Effector memory CD4-positive, alpha-beta T cell (primary cell): ENCODE measurements at regions not wholly inside any gene's neighbourhood (a gene's known extent, or its start where the extent isn't known, plus 50 kb on each side); places are given as distances from the start of the nearest gene placed in this dataset.

Experiments used
- DNase-seq, 3 donors: peaks; one replicate each; pipeline ENCODE4 v3.0.0-alpha.2; 2020
- H3K27ac ChIP-seq: 2 replicates; pipeline ENCODE4 v1.7.0; 2013; ENCODE audit warnings: mild to moderate bottlenecking, low read length, moderate library complexity; ENCODE audit not compliant: insufficient read depth, poor library complexity, severe bottlenecking
- H3K27me3 ChIP-seq: replicated peaks from 2 replicates; pipeline ENCODE4 v1.7.0; 2013; ENCODE audit warnings: mild to moderate bottlenecking, low read length; ENCODE audit not compliant: insufficient read depth, control insufficient read depth, poor library complexity, severe bottlenecking
- H3K36me3 ChIP-seq: 2 replicates; pipeline ENCODE4 v1.7.0; 2013; ENCODE audit warnings: mild to moderate bottlenecking, low read length, moderate library complexity; ENCODE audit not compliant: control insufficient read depth, insufficient read depth
- H3K4me1 ChIP-seq: 2 replicates; pipeline ENCODE4 v1.7.0; 2013; ENCODE audit warnings: low read length, mild to moderate bottlenecking; ENCODE audit not compliant: control insufficient read depth, insufficient read depth, poor library complexity, severe bottlenecking
- H3K4me3 ChIP-seq: 2 replicates; pipeline ENCODE4 v1.7.0; 2013; ENCODE audit warnings: low read length, low read depth, mild to moderate bottlenecking; ENCODE audit not compliant: insufficient read depth, poor library complexity, severe bottlenecking
- H3K9me3 ChIP-seq: 2 replicates; pipeline ENCODE4 v1.7.0; 2013; ENCODE audit warnings: mild to moderate bottlenecking, low read length, moderate library complexity; ENCODE audit not compliant: control insufficient read depth

DNA sequence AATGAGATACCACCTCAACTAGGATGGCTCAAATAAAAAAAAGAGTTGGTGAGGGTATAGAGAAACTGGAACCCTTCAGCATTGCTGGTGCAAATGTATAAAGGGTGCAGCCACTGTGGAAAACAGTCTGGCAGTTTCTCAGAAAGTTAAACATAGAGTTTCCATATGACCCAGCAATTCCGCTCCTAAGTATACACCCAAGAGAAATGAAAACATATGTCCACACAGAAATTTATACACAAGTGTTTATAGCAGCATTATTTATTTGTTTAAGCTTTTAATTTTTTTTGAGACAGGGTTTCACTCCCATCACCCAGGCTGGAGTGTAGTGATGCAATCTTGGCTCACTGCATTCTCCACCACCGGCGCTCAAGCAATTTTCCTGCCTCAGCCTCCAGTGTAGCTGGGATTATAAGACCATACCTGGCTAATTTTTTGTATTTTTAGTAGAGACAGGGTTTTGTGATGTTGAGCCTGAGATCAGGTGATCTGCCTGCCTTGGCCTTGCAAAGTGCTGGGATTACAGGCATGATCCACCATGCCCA is 118.2 kb upstream of the KIF5B start:
- no peaks in the 10 kb centered on the region for H3K4me1 ChIP-seq
- no peak overlapping the region for H3K27ac ChIP-seq
- no peak overlapping the region for H3K4me3 ChIP-seq
- H3K27me3 ChIP-seq: no peaks in the 10 kb centered on the region
- no peaks in the 10 kb centered on the region for H3K36me3 ChIP-seq
- no peaks in the 10 kb centered on the region for H3K9me3 ChIP-seq
- no peak for DNase-seq

DNA sequence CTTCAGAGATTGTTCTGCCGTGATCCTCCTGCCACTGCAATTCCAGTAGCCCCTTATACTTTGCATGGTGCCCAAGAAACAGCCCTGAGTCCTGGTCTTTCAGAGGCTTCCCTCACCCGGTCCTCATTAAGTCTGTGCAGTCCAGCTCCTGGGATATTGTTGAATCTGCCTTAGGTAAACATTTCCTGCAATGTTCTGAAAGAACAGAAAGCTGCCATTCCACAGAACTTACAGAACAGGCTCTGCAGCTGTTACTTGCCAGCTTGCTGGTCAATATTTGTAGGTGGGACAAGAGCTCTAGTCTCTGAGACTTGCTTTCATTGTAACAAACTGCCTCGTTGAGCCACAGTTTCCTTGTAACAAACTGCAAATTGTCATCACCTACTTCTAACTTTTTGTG is 115.0 kb upstream of the KIF5B start:
- no peak for DNase-seq
- Histone ChIP-seq H3K36me3 (no peaks in the 10 kb centered on the region), H3K9me3 (no peaks in the 10 kb centered on the region), H3K27me3 (no peaks in the 10 kb centered on the region), H3K4me3 (no peak overlapping the region), H3K4me1 (no peaks in the 10 kb centered on the region), H3K27ac (no peak overlapping the region)

DNA sequence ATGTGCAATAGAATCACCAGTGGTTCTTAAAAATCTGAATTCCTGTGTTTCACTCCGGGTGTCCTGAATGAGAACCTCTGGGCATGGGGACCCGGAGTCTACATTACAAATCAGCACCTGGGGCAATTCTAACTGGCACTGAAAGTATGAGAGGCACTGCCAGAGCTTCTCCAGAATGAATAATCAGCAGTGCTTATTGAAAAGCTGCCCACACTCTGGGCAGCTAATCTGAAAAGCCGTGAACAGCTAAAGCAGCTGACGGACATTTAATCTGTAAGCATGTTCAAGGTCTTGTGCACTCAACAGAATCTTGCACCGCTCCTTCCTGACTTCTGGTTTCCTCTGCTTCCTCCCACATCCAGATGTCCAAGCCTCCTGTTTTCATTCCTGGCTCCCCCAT is 113.3 kb upstream of the KIF5B start:
- H3K27ac ChIP-seq: no peak overlapping the region
- H3K27me3 ChIP-seq: no peaks in the 10 kb centered on the region
- H3K36me3 ChIP-seq: no peaks in the 10 kb centered on the region
- H3K9me3 ChIP-seq: no peaks in the 10 kb centered on the region
- H3K4me1 ChIP-seq: no peaks in the 10 kb centered on the region
- no peak for DNase-seq
- no peak overlapping the region for H3K4me3 ChIP-seq

DNA sequence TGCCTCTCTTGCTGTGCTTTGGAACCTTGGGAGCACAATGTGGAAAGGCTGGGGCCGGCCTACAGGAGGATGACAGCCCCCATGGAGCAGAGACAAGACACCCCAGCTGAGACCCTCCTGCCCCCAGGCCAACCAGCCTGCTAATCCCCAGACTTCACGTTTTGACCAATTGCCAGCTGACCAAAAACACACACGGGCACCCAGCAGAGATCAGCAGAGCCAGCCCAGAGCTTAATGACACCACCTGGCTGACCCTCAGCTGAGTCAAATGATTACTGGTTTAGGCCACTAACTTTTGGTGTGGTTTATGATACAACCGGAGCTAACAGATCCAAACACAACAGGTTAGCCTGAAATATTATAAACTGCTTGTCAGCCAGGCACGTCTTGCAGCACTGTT is 111.2 kb upstream of the KIF5B start:
- DNase-seq: no peak
- Histone ChIP-seq H3K27ac (no peak overlapping the region), H3K4me1 (no peaks in the 10 kb centered on the region), H3K36me3 (no peaks in the 10 kb centered on the region), H3K9me3 (no peaks in the 10 kb centered on the region), H3K4me3 (no peak overlapping the region), H3K27me3 (no peaks in the 10 kb centered on the region)

DNA sequence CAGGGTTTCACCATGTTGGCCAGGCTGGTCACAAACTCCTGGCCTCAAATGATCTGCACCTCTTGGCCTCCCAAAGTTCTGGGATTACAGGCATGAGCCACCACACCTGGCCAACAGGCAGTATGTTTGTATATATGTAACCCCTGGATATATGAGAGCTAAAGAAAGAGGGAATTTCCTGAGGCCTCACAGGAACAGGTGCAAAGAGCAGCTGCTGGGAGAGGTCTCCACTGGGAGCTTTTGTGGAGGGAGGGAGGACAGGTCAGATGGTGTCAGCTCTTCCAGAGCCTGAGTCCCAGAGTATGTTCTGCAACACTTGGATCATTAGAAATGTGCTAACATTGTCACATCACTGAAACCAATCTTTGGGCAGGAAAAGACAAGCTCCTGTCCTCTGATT is 110.1 kb upstream of the KIF5B start:
- H3K4me3 ChIP-seq: no peak overlapping the region
- no peaks in the 10 kb centered on the region for H3K36me3 ChIP-seq
- no peak overlapping the region for H3K27ac ChIP-seq
- H3K27me3 ChIP-seq: no peaks in the 10 kb centered on the region
- no peaks in the 10 kb centered on the region for H3K4me1 ChIP-seq
- no peaks in the 10 kb centered on the region for H3K9me3 ChIP-seq
- DNase-seq: no peak

DNA sequence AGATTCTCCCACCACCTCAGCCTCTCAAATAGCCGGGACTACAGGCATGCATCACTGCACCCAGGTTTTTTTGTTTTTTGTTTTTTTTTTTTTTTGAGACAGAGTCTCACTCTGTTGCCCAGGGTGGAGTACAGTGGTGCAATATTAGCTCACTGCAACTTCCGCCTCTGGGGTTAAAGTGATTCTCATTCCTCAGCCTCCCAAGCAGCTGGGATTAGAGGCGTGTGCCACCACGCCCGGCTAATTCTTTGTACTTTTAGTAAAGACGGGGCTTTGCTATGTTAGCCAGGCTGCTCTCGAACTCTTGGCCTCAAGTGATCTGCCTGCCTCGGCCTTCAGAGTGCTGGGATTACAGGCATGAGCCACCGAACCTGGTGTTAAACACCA is 107.5 kb upstream of the KIF5B start:
- H3K9me3 ChIP-seq: no peaks in the 10 kb centered on the region
- no peaks in the 10 kb centered on the region for H3K27me3 ChIP-seq
- DNase-seq: no peak
- no peaks in the 10 kb centered on the region for H3K4me1 ChIP-seq
- no peak overlapping the region for H3K27ac ChIP-seq
- no peaks in the 10 kb centered on the region for H3K36me3 ChIP-seq
- no peak overlapping the region for H3K4me3 ChIP-seq

DNA sequence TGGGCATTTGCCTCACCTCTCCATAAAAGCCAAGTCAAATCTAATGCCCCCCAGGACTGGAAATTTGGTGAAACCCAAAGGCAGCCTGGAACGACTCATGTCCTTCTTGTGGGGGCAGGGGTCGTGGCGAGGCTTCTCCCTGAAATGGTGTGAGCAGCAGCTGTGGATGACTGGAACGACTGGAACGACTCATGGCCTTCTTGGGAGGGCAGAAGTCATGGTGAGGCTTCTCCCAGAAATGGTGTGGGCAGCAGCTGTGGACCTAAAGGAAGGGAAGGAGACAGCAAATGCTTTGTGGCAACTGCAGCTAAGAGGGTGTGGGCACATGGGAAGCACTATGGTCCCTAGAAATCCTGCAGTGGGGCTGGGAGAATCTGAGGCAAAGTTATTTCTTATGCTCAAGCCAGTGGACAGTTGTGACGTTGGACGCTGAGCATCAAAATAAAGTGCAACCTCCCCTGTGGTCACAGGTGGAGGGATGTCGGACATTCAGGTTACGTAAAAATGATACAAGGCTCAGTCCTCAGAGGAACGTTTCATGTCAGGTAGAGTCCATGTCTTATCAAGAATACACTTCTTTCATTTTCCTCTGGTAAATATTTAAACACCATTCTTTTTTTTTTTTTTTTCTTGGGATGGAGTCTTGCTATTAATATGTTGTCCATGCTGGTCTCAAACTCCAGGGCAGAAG is 107.0 kb upstream of the KIF5B start:
- H3K27me3 ChIP-seq: no peaks in the 10 kb centered on the region
- no peaks in the 10 kb centered on the region for H3K4me1 ChIP-seq
- H3K27ac ChIP-seq: no peak overlapping the region
- H3K9me3 ChIP-seq: no peaks in the 10 kb centered on the region
- no peak for DNase-seq
- H3K4me3 ChIP-seq: no peak overlapping the region
- no peaks in the 10 kb centered on the region for H3K36me3 ChIP-seq

DNA sequence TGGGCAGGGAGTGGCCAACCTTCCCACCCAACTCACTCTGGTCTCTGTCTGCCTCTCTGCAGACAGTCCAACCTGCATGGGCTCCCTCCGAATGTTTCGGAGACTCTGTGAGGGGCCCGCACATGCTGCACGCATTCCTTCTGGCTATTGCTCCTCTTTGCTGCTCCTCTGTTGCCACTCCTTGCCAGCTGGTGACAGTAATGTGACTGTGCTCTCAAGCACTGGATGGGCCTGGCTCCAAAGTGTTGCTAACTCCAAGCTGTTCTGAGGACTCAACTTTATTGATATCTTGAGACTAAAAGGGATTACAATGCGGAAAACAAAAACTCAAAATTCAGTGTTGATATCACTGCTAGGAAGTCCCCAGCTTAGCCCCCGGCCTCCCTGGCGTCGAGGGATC is 105.4 kb upstream of the KIF5B start:
- Histone ChIP-seq H3K27me3 (no peaks in the 10 kb centered on the region), H3K36me3 (no peaks in the 10 kb centered on the region), H3K4me1 (no peaks in the 10 kb centered on the region), H3K4me3 (no peak overlapping the region), H3K27ac (no peak overlapping the region), H3K9me3 (no peaks in the 10 kb centered on the region)
- no peak for DNase-seq

DNA sequence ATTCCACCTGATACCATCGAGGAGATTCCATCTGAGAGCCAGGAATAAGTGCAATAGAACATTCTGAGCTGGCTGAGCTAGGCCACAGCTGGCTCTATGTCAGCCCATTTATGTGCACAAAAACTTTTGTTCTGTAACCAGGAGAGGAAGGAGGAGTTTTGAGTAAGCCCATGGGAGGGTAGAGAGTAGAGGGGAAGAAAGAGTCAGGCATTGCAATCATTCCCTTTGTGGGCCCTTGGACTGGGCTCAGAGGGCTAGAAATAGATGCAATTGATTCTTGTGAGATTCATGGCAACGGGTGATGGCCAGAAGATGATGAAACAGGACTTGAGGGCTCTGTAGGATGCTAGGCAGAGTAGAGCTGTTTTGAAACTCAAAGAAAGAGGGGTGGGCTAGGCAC is 104.6 kb upstream of the KIF5B start:
- H3K36me3 ChIP-seq: no peaks in the 10 kb centered on the region
- no peak overlapping the region for H3K27ac ChIP-seq
- no peaks in the 10 kb centered on the region for H3K9me3 ChIP-seq
- no peak overlapping the region for H3K4me3 ChIP-seq
- no peaks in the 10 kb centered on the region for H3K4me1 ChIP-seq
- no peaks in the 10 kb centered on the region for H3K27me3 ChIP-seq
- DNase-seq: no peak

DNA sequence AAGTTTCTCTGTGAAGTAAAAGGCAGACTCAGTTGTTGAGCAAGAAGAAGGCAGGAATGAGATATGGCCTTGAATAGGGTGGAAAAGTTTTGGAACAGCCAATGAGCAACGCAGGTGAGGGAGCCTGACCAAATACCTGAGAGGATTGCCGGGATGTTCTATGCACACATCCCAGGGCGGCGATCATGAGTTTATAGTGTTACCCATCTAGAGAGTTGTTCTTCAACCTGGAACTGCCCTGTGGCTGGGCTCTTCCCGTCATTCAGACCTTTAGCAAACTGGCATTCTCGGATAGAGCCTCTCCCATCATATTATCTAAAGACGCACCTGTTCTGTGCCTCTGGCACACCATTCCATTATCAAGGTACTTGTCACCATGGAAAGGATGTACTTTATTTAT is 103.0 kb upstream of the KIF5B start:
- no peaks in the 10 kb centered on the region for H3K27me3 ChIP-seq
- no peak overlapping the region for H3K27ac ChIP-seq
- H3K4me3 ChIP-seq: no peak overlapping the region
- no peak for DNase-seq
- no peaks in the 10 kb centered on the region for H3K9me3 ChIP-seq
- H3K4me1 ChIP-seq: no peaks in the 10 kb centered on the region
- H3K36me3 ChIP-seq: no peaks in the 10 kb centered on the region
